GM12878 (cell line): ENCODE measurements at regions not wholly inside any gene's neighbourhood (a gene's known extent, or its start where the extent isn't known, plus 50 kb on each side); places are given as distances from the start of the nearest gene placed in this dataset.

ENCODE experiments used
- ASH2L ChIP-seq: fragments of 300-600, 200-600 bp; sonication (generic); IDR thresholded peaks from 2 replicates; pipeline ENCODE4 v1.6.1; 2017; ENCODE audit warnings: low read depth, mild to moderate bottlenecking, borderline replicate concordance
- BCL11A ChIP-seq: IDR thresholded peaks from 2 replicates; pipeline ENCODE4 v1.6.1; 2011; ENCODE audit warnings: low read depth, low read length
- FOXK2 ChIP-seq: fragments of 450-650 bp; IDR thresholded peaks from 2 replicates; pipeline ENCODE4 v1.6.1; 2017; ENCODE audit warnings: mild to moderate bottlenecking, moderate library complexity
- IKZF2 ChIP-seq, 2 experiments: fragments of 450-650 bp; IDR thresholded peaks; 2 replicates each; pipeline ENCODE4 v1.6.1; 2017; ENCODE audit warnings: mild to moderate bottlenecking in 2 of 2, moderate library complexity in 2 of 2
- KAT2A ChIP-seq: conservative IDR thresholded peaks from 2 replicates; pipeline ENCODE4 v1.6.1; 2011; ENCODE audit warnings: low read depth, low read length; ENCODE audit not compliant: control insufficient read depth
- PAX5 ChIP-seq: IDR thresholded peaks from 2 replicates; pipeline ENCODE4 v1.6.1; 2011; ENCODE audit warnings: low read depth, low read length, borderline replicate concordance
- RBBP5 ChIP-seq: fragments of 200-600 bp; sonication (generic); conservative IDR thresholded peaks from 2 replicates; pipeline ENCODE4 v1.6.1; 2016
- RCOR1 ChIP-seq: conservative IDR thresholded peaks from 2 replicates; pipeline ENCODE4 v1.6.1; 2012; ENCODE audit warnings: low read depth, low read length, improper control_type of control experiment
- SREBF2 ChIP-seq: IDR thresholded peaks from 2 replicates; pipeline ENCODE4 v1.6.1; 2012; ENCODE audit warnings: mild to moderate bottlenecking, low read length
- SRF ChIP-seq, 2 experiments: IDR thresholded peaks; 2 replicates each; pipeline ENCODE4 v1.6.1; 2011; ENCODE audit warnings: low read depth in 2 of 2, low read length in 2 of 2, mild to moderate bottlenecking in 1 of 2, moderate library complexity in 1 of 2
- SUZ12 ChIP-seq: fragments of 200-600 bp; sonication (generic); IDR thresholded peaks from one replicate; pipeline ENCODE4 v1.6.1; 2018; ENCODE audit warnings: antibody characterized with exemption, mild to moderate bottlenecking; ENCODE audit not compliant: unreplicated experiment
- ZNF384 ChIP-seq: IDR thresholded peaks from 2 replicates; pipeline ENCODE4 v1.6.1; 2012; ENCODE audit warnings: low read depth, mild to moderate bottlenecking, low read length, improper control_type of control experiment, borderline replicate concordance
- TF ChIP-seq, protein P1 (sequence below): fragments of 450-650 bp; formaldehyde crosslinking; IDR thresholded peaks from 2 replicates; pipeline ENCODE4 v1.4.0; 2020; ENCODE audit warnings: mild to moderate bottlenecking, moderate library complexity
- TF ChIP-seq, protein P2 (sequence below): IDR thresholded peaks from 2 replicates; pipeline ENCODE4 v1.6.1; 2012; ENCODE audit warnings: improper control_type of control experiment, low read depth, low read length; ENCODE audit not compliant: insufficient replicate concordance
- TF ChIP-seq, protein P3 (sequence below): fragments of 450-650 bp; IDR thresholded peaks from 2 replicates; pipeline ENCODE4 v1.6.1; 2014; ENCODE audit warnings: mild to moderate bottlenecking
- TF ChIP-seq, protein P4 (sequence below): IDR thresholded peaks from 2 replicates; pipeline ENCODE4 v1.6.1; 2012; ENCODE audit warnings: mild to moderate bottlenecking, low read depth, low read length

DNA sequence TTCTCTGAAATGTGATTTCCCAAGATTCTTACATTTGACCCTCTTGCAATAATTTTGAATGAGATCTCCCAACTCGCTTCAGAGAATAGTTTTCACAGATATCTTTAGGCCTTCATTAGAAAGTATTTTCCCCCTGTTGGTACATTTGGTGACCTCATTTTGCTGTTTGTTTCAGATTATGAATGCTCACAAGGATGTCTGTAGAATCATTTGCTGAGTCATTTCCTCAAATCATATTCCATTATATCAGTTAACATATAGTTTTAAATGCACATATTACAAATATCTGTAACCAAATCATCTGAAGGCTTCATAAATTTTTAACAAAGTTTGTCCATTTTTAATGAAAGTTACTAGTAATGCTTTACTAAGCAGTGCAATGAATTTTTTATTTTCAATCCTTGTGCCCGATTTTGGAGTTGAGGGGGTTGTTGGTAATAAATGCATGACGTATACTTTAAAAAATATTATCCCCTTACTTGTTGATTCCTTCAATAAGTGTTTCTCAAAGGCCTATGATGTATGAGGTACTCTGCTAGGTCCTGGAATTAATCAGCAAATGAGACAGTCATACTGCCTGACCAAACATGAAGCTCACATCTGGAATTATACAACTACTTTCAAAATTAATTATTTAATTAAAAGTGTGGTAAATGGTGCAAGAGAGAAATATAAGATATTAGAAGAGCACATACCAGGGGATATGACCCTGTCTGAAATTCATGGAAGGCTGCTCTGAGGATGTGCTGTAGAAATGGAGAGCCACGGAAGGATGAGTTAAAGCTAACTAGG, 126.9 kb upstream of the RAP1B start (continued):
- TF ChIP-seq, protein P1, sequence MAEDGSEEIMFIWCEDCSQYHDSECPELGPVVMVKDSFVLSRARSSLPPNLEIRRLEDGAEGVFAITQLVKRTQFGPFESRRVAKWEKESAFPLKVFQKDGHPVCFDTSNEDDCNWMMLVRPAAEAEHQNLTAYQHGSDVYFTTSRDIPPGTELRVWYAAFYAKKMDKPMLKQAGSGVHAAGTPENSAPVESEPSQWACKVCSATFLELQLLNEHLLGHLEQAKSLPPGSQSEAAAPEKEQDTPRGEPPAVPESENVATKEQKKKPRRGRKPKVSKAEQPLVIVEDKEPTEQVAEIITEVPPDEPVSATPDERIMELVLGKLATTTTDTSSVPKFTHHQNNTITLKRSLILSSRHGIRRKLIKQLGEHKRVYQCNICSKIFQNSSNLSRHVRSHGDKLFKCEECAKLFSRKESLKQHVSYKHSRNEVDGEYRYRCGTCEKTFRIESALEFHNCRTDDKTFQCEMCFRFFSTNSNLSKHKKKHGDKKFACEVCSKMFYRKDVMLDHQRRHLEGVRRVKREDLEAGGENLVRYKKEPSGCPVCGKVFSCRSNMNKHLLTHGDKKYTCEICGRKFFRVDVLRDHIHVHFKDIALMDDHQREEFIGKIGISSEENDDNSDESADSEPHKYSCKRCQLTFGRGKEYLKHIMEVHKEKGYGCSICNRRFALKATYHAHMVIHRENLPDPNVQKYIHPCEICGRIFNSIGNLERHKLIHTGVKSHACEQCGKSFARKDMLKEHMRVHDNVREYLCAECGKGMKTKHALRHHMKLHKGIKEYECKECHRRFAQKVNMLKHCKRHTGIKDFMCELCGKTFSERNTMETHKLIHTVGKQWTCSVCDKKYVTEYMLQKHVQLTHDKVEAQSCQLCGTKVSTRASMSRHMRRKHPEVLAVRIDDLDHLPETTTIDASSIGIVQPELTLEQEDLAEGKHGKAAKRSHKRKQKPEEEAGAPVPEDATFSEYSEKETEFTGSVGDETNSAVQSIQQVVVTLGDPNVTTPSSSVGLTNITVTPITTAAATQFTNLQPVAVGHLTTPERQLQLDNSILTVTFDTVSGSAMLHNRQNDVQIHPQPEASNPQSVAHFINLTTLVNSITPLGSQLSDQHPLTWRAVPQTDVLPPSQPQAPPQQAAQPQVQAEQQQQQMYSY (CRISPR knock-in tag): no peak
- TF ChIP-seq ZNF384: no peak
- no peak for TF ChIP-seq RBBP5
- TF ChIP-seq, protein P2, sequence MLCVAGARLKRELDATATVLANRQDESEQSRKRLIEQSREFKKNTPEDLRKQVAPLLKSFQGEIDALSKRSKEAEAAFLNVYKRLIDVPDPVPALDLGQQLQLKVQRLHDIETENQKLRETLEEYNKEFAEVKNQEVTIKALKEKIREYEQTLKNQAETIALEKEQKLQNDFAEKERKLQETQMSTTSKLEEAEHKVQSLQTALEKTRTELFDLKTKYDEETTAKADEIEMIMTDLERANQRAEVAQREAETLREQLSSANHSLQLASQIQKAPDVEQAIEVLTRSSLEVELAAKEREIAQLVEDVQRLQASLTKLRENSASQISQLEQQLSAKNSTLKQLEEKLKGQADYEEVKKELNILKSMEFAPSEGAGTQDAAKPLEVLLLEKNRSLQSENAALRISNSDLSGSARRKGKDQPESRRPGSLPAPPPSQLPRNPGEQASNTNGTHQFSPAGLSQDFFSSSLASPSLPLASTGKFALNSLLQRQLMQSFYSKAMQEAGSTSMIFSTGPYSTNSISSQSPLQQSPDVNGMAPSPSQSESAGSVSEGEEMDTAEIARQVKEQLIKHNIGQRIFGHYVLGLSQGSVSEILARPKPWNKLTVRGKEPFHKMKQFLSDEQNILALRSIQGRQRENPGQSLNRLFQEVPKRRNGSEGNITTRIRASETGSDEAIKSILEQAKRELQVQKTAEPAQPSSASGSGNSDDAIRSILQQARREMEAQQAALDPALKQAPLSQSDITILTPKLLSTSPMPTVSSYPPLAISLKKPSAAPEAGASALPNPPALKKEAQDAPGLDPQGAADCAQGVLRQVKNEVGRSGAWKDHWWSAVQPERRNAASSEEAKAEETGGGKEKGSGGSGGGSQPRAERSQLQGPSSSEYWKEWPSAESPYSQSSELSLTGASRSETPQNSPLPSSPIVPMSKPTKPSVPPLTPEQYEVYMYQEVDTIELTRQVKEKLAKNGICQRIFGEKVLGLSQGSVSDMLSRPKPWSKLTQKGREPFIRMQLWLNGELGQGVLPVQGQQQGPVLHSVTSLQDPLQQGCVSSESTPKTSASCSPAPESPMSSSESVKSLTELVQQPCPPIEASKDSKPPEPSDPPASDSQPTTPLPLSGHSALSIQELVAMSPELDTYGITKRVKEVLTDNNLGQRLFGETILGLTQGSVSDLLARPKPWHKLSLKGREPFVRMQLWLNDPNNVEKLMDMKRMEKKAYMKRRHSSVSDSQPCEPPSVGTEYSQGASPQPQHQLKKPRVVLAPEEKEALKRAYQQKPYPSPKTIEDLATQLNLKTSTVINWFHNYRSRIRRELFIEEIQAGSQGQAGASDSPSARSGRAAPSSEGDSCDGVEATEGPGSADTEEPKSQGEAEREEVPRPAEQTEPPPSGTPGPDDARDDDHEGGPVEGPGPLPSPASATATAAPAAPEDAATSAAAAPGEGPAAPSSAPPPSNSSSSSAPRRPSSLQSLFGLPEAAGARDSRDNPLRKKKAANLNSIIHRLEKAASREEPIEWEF: no peak
- no peak for TF ChIP-seq KAT2A
- no peak for TF ChIP-seq SRF (IDR thresholded peaks at IDR 0.05; ENCODE audit: low read depth in 2 of 2, low read length in 2 of 2)
- no peak for TF ChIP-seq BCL11A
- no peak for TF ChIP-seq SUZ12
- TF ChIP-seq, protein P3, sequence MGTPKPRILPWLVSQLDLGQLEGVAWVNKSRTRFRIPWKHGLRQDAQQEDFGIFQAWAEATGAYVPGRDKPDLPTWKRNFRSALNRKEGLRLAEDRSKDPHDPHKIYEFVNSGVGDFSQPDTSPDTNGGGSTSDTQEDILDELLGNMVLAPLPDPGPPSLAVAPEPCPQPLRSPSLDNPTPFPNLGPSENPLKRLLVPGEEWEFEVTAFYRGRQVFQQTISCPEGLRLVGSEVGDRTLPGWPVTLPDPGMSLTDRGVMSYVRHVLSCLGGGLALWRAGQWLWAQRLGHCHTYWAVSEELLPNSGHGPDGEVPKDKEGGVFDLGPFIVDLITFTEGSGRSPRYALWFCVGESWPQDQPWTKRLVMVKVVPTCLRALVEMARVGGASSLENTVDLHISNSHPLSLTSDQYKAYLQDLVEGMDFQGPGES: no peak
- TF ChIP-seq FOXK2: no peak
- TF ChIP-seq ASH2L: no peak
- no peak for TF ChIP-seq PAX5
- TF ChIP-seq SREBF2: no peak
- no peak for TF ChIP-seq IKZF2 (IDR thresholded peaks at IDR 0.05)
- TF ChIP-seq, protein P4, sequence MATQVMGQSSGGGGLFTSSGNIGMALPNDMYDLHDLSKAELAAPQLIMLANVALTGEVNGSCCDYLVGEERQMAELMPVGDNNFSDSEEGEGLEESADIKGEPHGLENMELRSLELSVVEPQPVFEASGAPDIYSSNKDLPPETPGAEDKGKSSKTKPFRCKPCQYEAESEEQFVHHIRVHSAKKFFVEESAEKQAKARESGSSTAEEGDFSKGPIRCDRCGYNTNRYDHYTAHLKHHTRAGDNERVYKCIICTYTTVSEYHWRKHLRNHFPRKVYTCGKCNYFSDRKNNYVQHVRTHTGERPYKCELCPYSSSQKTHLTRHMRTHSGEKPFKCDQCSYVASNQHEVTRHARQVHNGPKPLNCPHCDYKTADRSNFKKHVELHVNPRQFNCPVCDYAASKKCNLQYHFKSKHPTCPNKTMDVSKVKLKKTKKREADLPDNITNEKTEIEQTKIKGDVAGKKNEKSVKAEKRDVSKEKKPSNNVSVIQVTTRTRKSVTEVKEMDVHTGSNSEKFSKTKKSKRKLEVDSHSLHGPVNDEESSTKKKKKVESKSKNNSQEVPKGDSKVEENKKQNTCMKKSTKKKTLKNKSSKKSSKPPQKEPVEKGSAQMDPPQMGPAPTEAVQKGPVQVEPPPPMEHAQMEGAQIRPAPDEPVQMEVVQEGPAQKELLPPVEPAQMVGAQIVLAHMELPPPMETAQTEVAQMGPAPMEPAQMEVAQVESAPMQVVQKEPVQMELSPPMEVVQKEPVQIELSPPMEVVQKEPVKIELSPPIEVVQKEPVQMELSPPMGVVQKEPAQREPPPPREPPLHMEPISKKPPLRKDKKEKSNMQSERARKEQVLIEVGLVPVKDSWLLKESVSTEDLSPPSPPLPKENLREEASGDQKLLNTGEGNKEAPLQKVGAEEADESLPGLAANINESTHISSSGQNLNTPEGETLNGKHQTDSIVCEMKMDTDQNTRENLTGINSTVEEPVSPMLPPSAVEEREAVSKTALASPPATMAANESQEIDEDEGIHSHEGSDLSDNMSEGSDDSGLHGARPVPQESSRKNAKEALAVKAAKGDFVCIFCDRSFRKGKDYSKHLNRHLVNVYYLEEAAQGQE: no peak
- TF ChIP-seq RCOR1: no peak
